AG10803 (cell line): ENCODE measurements at regions not wholly inside any gene's neighbourhood (a gene's known extent, or its start where the extent isn't known, plus 50 kb on each side); places are given as distances from the start of the nearest gene placed in this dataset.

ENCODE experiments used
- DNase-seq: peaks from one replicate; pipeline ENCODE4 v3.0.0; 2010; ENCODE audit warnings: low read depth
- H3K4me3 ChIP-seq: 2 replicates; pipeline ENCODE4 v1.5.1; 2011; ENCODE audit warnings: mild to moderate bottlenecking, low read length, control low read depth
- TF ChIP-seq, protein P1 (sequence below): conservative IDR thresholded peaks from 2 replicates; pipeline ENCODE4 v1.5.1; 2011; ENCODE audit warnings: mild to moderate bottlenecking, low read length, control low read depth, inconsistent platforms

DNA sequence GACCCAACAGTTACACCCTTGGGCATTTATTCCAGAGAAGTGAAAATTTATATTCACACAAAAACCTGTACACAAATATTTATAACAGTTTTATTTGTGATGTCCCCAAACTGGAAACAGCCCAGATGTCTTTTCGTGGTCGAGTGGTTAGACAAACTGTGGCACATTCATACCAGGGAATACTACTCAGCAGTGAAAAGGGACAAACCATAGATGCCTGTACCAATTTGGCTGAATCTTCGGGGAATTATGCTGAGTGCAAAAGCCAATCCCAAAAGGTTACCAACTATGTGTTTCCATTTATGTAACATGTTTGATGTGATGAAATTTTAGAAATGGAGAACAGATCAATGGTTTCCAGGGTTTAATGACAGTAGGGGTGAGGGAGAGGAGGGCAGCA is 154.3 kb downstream of the GLI2 start:
- TF ChIP-seq, protein P1, sequence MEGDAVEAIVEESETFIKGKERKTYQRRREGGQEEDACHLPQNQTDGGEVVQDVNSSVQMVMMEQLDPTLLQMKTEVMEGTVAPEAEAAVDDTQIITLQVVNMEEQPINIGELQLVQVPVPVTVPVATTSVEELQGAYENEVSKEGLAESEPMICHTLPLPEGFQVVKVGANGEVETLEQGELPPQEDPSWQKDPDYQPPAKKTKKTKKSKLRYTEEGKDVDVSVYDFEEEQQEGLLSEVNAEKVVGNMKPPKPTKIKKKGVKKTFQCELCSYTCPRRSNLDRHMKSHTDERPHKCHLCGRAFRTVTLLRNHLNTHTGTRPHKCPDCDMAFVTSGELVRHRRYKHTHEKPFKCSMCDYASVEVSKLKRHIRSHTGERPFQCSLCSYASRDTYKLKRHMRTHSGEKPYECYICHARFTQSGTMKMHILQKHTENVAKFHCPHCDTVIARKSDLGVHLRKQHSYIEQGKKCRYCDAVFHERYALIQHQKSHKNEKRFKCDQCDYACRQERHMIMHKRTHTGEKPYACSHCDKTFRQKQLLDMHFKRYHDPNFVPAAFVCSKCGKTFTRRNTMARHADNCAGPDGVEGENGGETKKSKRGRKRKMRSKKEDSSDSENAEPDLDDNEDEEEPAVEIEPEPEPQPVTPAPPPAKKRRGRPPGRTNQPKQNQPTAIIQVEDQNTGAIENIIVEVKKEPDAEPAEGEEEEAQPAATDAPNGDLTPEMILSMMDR, result no peak
- no peak for DNase-seq
- no peak overlapping the region for H3K4me3 ChIP-seq

DNA sequence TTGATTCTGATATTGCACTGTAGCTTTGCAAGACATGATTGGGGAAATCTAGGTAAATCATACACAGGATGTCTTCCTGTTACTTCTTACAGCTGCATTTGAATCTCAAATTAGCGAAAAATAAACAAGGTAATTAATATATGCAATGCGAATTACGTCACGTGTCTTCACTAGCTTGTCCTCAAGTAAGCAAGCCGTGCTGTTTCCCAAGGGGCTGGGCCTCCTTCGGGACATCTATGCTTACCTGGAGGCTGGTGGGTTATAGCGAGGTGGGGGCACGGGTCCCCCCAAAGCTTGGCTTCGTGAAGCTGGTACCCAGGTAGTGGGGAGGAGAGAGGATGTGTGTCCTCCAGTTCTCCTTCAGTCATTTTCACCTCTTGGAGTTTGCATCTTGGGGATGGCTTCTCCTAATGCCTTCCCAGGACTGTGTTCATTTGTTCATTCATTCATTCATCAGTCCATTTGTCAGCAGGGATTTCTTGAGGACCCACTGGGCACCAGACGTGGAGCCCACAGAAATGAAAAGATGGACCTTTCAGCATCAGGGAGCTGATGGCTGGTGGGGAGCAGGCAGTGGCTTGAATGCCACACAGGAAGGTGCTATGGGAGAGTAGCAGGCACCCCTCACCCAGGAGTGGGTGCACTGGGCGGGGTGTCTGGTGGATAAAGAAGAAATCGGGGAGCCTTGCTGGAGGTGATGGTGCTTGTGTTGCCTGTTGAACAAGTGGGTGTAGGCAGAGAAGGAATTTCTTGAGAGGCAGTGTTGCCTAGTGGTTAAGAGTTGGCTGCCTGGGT is 155.1 kb downstream of the GLI2 start:
- H3K4me3 ChIP-seq, result no peak overlapping the region
- no peak for DNase-seq
- TF ChIP-seq, protein P1, result no peak

DNA sequence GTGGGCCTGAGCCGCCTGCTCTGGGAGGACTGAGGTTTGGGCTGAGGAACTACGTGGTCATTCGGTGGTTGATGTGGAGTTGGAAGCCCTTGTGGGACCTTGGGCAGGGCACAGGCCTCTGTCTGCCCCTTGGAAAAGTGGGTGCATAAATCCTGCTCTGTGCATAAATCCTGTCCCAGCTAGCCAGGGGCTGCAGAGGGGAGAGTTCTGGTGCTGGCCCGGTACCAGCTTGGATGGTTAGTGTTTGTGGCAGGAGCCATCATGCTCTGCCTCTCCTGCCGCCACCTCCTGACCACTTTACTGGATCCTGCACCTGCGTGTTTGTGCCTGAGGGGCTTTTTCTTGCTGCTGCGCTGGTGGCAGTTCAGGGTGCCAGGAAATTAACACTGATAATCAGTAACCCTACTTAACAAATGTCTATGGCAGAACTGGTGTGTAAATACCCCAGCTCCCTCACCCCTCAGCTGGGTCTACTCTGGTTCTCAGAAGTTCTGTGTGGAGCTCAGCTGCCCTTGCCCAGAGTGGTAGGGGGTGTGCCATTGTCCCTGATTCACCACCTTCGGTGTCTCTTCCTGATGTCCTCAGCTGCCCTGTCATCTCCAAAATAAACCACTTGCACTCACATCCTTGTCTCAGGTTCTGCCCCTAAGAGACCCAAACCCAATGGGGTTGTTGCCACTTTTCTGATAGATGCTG is 156.8 kb downstream of the GLI2 start:
- no peak overlapping the region for H3K4me3 ChIP-seq
- no peak for DNase-seq
- TF ChIP-seq, protein P1, result no peak

DNA sequence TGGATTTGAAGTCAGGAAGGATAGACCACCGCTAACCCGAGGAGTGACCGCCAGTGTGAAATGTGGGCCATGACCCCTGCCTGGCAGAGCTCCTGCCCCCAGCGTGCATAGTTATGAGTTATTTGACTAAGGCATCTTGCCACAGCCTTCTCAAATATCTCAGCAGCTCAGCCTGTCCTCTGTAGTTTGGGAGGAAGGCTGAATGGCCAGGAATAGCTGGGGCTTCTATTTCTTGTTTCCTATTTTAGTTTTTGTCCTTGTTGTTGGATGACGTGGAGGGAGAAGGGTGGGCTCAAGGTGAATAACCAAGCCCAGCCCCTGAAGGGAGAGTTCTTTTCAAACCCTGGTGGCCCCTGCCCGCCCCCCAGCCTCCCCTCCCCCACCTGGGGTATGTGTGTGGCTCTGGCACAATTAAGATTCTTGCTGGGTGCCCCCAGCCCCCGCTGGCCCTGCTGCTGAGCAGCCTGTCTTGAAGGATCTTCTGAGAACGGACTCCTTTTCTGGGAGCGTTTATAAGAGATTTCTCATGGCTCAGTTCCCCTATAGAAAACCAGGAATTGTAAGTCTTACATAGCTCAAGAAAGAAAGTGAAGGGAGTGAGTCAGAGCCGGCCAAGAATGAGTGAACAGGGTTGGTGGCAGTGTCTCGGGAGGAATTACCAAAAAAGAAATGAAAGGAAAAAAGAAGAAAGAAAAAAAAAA is 157.4 kb downstream of the GLI2 start:
- TF ChIP-seq, protein P1, result no peak
- H3K4me3 ChIP-seq, result no peak overlapping the region; the same call in 1 of the 2 replicates

DNA sequence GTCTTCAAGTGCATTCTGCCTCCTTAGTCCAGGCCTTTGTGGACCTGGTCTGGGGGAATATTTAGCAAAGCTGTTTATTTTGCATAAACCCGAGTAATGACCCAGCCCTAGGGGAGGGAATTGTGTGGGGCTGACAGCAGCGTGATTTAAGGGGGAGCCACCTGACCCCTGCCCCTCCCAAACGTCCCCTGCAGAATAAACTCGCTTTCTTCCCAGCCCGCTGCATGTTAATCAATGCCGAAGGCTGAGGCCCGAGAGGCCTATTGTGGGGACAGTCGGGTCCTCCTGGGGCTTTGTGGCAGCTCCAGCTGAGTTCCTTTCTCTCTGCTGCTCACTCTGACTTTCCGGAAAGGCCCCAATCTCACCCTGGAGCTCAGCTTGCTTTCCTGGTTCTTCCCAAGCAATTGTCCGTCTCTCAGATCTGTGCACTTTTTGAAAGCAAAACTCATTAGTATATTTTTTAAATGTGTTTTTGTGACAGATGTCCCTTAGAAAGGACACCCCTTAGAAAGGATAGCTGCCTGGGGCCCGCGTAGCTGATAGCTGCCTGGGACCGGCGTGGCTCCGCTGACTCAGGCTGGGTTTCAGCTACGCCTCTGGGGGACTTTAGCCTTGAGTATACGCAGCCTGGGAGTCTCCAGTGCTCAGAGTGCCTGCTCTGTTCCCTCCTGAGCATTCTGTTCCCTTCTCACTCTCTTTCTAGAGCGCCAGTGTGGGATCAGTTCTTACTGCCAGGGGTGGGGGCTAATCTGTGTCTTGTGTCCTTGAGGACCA is 158.3 kb downstream of the GLI2 start:
- H3K4me3 ChIP-seq, result peak overlapping the region; percentile 20; the same call in 1 of the 2 replicates
- TF ChIP-seq, protein P1, result no peak
- DNase-seq, result no peak

More for the DNA sequence above, 157.4 kb downstream of the GLI2 start:
- DNase-seq, result peak; percentile 59

DNA sequence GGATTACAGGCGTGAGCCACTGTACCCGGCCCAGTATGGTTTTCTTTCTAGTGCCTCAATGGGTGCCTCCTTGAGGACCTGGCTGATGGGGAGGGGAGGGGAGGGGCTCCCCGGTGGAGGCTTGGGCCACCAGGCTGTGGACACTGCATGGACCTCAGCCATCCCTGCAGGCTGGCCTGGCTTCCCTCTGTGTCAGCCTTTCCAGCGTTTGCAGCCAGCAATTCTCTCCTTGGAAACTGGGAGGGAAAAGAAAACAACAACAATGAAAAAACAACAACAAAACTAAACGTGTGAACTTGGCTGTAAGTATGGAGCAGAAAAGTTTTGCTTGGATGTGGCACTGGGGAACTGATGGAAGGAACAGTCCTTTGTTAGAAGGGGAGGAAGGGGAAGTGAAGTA is 159.3 kb downstream of the GLI2 start:
- no peak overlapping the region for H3K4me3 ChIP-seq
- TF ChIP-seq, protein P1, result no peak
- DNase-seq, result no peak
